Retinal pigment epithelial cell (primary cell): ENCODE measurements at regions not wholly inside any gene's neighbourhood (a gene's known extent, or its start where the extent isn't known, plus 50 kb on each side); places are given as distances from the start of the nearest gene placed in this dataset.
"Not testable (repeated sequence)": the region's sequence is repeated elsewhere in the genome, so short reads cannot be mapped to it uniquely, and the experiment has no call there.

Source experiments
- DNase-seq: peaks from one replicate; pipeline ENCODE4 v3.0.0-alpha.2; 2010; ENCODE audit warnings: low read depth
- H3K4me3 ChIP-seq: 2 replicates; pipeline ENCODE4 v1.5.1; 2011; ENCODE audit warnings: mild to moderate bottlenecking, low read length, control low read depth, moderate library complexity
- TF ChIP-seq, protein P1 (sequence below): conservative IDR thresholded peaks from 2 replicates; pipeline ENCODE4 v1.5.1; 2011; ENCODE audit warnings: low read depth, low read length, control low read depth, inconsistent platforms

DNA sequence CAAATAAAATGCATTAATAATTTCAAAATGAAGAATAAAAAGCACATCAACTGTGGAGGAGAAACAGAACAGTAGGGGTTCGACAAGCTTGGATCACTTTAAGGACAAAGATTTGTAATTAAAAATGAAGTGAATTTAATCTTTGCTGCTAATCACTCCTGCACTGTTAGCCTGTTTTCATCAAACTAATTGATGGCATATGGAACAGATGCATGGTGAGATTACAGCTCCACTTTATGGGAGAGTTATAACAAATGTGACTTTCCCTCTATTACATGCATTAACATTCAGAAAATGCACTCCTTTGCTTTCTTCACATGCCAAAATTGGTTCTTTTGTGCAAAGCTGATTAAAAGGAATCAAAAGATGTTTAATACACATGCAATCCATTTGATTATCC lies 207.2 kb upstream of the C21orf91 start:
- peak; percentile 7 for DNase-seq
- no peak overlapping the region for H3K4me3 ChIP-seq
- TF ChIP-seq, protein P1, sequence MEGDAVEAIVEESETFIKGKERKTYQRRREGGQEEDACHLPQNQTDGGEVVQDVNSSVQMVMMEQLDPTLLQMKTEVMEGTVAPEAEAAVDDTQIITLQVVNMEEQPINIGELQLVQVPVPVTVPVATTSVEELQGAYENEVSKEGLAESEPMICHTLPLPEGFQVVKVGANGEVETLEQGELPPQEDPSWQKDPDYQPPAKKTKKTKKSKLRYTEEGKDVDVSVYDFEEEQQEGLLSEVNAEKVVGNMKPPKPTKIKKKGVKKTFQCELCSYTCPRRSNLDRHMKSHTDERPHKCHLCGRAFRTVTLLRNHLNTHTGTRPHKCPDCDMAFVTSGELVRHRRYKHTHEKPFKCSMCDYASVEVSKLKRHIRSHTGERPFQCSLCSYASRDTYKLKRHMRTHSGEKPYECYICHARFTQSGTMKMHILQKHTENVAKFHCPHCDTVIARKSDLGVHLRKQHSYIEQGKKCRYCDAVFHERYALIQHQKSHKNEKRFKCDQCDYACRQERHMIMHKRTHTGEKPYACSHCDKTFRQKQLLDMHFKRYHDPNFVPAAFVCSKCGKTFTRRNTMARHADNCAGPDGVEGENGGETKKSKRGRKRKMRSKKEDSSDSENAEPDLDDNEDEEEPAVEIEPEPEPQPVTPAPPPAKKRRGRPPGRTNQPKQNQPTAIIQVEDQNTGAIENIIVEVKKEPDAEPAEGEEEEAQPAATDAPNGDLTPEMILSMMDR = no peak

DNA sequence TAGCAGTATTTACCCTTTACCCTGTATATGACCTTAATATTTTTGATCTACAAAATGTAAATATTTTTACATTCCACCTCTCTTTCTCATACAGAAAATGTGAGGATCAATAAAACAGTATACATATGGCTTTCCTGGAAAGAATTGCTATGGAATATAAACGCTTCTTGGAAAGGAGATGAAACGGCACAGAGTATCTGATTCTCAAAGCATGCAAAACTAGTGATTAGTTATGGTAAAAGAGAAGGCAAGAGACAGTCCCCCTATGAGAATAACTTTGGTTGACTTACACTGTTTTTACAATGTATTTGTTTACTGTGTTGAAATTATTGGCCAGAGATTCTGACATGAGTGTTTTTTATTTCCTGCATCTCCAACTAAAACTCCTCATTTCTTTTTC lies 204.6 kb upstream of the C21orf91 start:
- no peak overlapping the region for H3K4me3 ChIP-seq
- TF ChIP-seq, protein P1 = no peak
- DNase-seq = no peak

DNA sequence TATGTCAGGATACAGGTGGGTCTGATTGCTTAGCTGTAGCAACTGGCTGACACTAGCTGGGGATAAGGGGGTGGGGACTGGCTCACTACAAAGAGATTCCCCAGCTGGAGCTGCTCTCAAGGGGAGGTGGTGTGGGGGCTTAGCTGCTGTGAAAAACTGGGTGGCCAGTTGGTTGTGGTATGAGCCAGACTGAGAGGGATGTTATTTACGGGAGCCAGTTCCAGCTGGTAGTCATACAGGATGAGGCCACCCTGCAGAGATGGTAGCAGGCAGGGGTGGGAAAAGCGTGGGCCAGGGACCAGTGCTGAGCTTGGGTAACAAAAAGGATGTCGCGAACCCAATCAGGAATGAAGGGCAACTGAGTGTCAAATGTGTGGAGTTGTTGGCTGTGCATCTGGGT lies 204.0 kb upstream of the C21orf91 start:
- TF ChIP-seq, protein P1 = no peak
- H3K4me3 ChIP-seq = no peak overlapping the region
- no peak for DNase-seq

DNA sequence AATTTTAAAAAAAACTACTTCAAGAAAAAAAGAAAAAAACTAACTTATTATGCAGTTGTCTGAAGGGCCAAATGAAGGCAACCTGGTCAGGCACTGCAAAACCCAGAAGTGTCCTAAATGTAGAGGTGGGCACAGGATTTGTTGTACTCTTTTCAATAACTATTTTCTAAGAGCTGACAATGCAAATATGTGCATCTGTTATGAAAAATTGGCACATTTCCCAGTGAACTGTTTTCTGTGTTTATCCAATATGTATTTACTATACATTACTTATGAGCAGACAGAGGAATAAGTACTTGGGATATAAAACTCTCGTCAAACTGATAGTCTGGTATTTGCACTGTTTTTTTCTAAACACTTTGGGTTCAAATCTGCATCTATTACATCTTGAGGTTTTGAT lies 188.0 kb upstream of the C21orf91 start:
- TF ChIP-seq, protein P1 = no peak
- no peak for DNase-seq
- no peak overlapping the region for H3K4me3 ChIP-seq

DNA sequence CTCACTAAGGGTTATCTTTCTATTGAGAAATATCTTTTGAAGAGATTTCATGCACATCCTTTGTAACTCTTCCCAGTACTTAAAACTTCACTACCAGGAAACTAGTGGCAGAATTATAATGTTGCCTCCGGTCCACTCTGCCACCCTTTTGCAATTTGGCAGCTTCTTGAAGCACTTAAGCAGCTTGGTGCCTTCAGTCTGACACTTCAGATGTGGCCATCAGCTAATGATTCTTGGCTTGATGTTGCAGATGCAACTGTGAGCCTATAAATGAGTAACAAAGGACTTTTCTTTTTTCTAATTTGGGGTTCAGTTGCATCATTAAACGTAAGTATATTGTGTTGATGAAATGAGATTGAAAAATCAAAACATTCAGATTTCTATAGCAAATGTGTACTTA lies 187.5 kb upstream of the C21orf91 start:
- H3K4me3 ChIP-seq = no peak overlapping the region
- TF ChIP-seq, protein P1 = no peak
- no peak for DNase-seq

DNA sequence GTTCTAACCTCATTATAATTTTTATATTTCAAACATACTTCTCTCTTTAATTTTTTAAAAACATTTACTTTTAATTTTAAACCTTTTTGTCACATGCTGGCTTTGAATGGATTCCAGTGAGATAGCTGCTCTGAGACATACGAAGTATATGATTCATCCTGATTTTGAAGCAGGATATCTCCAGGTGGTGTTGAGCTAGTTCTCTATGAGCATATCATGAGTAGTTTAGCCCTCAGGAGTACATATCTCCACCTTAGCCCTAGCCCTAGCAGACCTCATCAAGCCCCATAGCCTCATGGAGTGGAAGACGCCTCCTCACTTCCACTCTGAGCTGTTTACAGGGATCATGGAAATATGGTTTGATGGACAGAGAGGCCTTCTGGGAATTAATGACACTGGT lies 183.2 kb upstream of the C21orf91 start:
- H3K4me3 ChIP-seq = no peak overlapping the region
- DNase-seq = no peak
- TF ChIP-seq, protein P1 = no peak

DNA sequence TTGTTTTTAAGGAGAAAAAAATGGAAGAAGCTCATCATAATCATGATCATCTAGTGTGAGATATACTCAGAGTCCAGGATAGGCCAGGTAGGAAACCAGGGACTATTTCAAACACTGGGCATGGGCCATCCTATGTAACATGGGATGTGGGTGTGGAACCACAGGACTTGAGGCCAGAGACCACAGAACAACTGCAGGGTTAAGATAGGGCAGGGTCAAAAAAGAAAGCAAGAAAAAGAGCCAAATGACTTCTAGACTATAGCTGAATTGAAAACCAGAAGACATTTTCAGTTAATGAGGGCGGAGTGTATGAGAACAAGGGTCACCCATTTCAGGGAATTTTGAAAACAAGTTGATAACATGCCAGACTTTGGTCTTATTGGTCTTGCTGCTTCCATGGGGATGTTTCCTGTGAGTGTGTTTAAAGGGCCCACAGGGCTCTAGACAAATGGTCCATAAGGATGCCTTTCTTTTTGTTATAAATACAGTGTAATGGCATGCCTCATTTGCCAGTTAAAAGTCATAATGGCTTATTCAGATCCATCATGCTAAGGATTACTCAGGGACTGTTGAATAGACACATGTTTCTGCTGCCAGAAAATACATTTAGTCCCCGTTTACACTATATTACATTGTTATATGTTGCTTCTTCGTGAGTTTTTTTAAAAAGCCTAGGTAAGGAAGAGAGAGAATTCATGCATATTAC lies 182.0 kb upstream of the C21orf91 start:
- DNase-seq = no peak
- H3K4me3 ChIP-seq = no peak overlapping the region
- TF ChIP-seq, protein P1 = no peak

DNA sequence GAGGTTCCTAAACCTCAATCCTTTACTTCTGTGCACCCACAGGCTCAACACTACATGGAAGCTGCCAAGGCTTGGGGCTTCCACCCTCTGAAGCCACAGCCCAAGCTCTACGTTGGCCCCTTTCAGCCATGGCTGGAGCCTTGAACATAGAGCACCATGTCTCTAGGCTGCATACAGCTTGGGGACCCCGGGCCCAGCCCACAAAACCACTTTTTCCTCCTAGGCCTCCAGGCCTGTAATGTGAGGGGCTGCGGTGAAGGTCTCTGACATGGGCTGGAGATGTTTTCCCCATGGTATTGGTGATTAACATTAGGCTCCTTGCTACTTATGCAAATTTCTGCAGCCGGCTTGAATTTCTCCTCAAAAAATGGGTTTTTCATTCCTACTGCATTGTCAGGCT lies 179.4 kb upstream of the C21orf91 start:
- DNase-seq, H3K4me3 ChIP-seq: not testable (repeated sequence)
